GM20431 (cell line): ENCODE measurements at regions not wholly inside any gene's neighbourhood (a gene's known extent, or its start where the extent isn't known, plus 50 kb on each side); places are given as distances from the start of the nearest gene placed in this dataset.
"Not testable (repeated sequence)": the region's sequence is repeated elsewhere in the genome, so short reads cannot be mapped to it uniquely, and the experiment has no call there.

Source experiments
- in situ Hi-C: fragments of 300-500 bp; cut with MseI, MboI; formaldehyde crosslinking; loops from one replicate; pipeline ENCODE4 v1.15.0; 2020; ENCODE audit warnings: low sequenced_read_pairs; ENCODE audit not compliant: unreplicated experiment

GRCh38 chr20:12531626-12532025 lies 477.1 kb upstream of the SPTLC3 start:
- in situ Hi-C loops: no loop called here

GRCh38 chr20:12535316-12535715 lies 473.5 kb upstream of the SPTLC3 start:
- in situ Hi-C loops: no loop called here

GRCh38 chr20:12535770-12536169 lies 473.0 kb upstream of the SPTLC3 start:
- in situ Hi-C loops: no loop called here

GRCh38 chr20:12554426-12554825 lies 454.3 kb upstream of the SPTLC3 start:
- in situ Hi-C loops: no loop called here

GRCh38 chr20:12555369-12555768 lies 453.4 kb upstream of the SPTLC3 start:
- in situ Hi-C loops: no loop called here

GRCh38 chr20:12555849-12556248 lies 452.9 kb upstream of the SPTLC3 start:
- in situ Hi-C loops: not testable (repeated sequence)

- in situ Hi-C loops: no loop called here
These were observed 451.5 kb upstream of the SPTLC3 start for GRCh38 chr20:12557224-12557623.

GRCh38 chr20:12564979-12565378 lies 443.8 kb upstream of the SPTLC3 start:
- in situ Hi-C loops: no loop called here

GRCh38 chr20:12566596-12566995 lies 442.2 kb upstream of the SPTLC3 start:
- in situ Hi-C loops: no loop called here

- in situ Hi-C loops: no loop called here
These were observed 438.4 kb upstream of the SPTLC3 start for GRCh38 chr20:12570371-12570770.

- in situ Hi-C loops: no loop called here
These were observed 435.3 kb upstream of the SPTLC3 start for GRCh38 chr20:12573442-12573841.

- in situ Hi-C loops: no loop called here
These were observed 433.2 kb upstream of the SPTLC3 start for GRCh38 chr20:12575352-12576095.

- in situ Hi-C loops: no loop called here
These were observed 431.6 kb upstream of the SPTLC3 start for GRCh38 chr20:12577213-12577612.

- in situ Hi-C loops: no loop called here
These were observed 427.0 kb upstream of the SPTLC3 start for GRCh38 chr20:12581644-12582289.

GRCh38 chr20:12582710-12583109 lies 426.1 kb upstream of the SPTLC3 start:
- in situ Hi-C loops: not testable (repeated sequence)

GRCh38 chr20:12591949-12592470 lies 416.8 kb upstream of the SPTLC3 start:
- in situ Hi-C loops: no loop called here

GRCh38 chr20:12592756-12593155 lies 416.0 kb upstream of the SPTLC3 start:
- in situ Hi-C loops: no loop called here

GRCh38 chr20:12593342-12593873 lies 415.4 kb upstream of the SPTLC3 start:
- in situ Hi-C loops: no loop called here

- in situ Hi-C loops: no loop called here
These were observed 414.2 kb upstream of the SPTLC3 start for GRCh38 chr20:12594410-12595088.

GRCh38 chr20:12595841-12596240 lies 412.9 kb upstream of the SPTLC3 start:
- in situ Hi-C loops: no loop called here

- in situ Hi-C loops: no loop called here
These were observed 411.9 kb upstream of the SPTLC3 start for GRCh38 chr20:12596863-12597262.
